ENCODE measurements at regions not wholly inside any gene's neighbourhood (a gene's known extent, or its start where the extent isn't known, plus 50 kb on each side); places are given as distances from the start of the nearest gene placed in this dataset.

DNA sequence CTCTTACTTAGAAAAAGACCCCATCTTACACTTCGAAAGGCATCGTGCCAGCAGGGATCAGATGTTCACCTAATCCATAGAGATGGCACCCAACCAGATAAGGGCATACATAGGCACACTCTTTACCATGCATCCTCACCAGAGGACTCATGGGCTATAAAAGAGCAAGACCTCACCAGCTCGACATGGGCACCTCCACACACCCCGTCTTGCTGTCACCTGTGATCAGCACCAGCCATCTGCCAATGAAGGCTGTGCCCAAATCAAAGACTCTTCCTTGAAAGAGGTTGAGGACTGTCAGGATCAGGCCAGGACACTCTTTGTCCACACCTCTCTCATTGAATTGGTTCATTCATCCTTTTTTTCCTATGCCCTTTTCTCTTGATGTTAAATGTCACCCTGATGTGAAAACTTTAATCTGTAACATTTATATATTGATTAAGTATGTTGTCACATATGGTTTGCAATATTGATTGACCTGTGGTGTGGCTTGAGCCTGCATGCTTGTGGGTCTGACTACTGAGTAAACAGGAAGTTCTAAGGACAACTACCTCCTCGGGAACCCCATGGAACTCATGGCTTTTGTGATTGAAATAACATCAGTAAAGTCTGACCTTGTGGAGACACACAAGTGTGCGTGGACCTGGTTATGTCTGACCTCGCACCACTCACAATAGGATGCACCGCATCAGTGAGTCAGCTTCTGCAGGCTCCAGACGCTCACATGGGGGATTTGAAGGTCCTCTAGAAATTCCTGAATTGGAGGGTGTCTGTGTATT is 75.5 kb downstream of the HTR5A start:
- Histone ChIP-seq H3K27ac (ENCODE audit: low read length) (no peak overlapping the region), H3K9me3 (ENCODE audit: control insufficient read depth, insufficient read depth, low read length) (no peaks in the 10 kb centered on the region), H3K4me3 (ENCODE audit: low read length) (no peak overlapping the region), H3K36me3 (ENCODE audit: control insufficient read depth, insufficient read depth, low read length) (no peaks in the 10 kb centered on the region), H3K4me1 (ENCODE audit: control insufficient read depth, insufficient read depth, low read length) (no peaks in the 10 kb centered on the region), H3K27me3 (ENCODE audit: control insufficient read depth, insufficient read depth, low read length) (peaks cover 2% of the 10 kb centered on the region)
- Mint-ChIP-seq H3K4me3 (no peak overlapping the region), H3K9me3 (no peaks in the 10 kb centered on the region), H3K4me1 (no peaks in the 10 kb centered on the region), H3K36me3 (no peaks in the 10 kb centered on the region), H3K27ac (no peak overlapping the region), H3K27me3 (ENCODE audit: low read depth in 2 of 2) (peaks cover 21 to 40% of the 10 kb centered on the region in 2 donors)
- intact Hi-C loops (cut with micrococcal nuclease), result no loop called here
- 87% methylated on average over 9 of the region's 9 CpGs for WGBS (ENCODE audit: insufficient coverage)
- peak in 1 of 3 donors; percentile 19 for ATAC-seq
- no peak for DNase-seq
- TF ChIP-seq, protein P1, sequence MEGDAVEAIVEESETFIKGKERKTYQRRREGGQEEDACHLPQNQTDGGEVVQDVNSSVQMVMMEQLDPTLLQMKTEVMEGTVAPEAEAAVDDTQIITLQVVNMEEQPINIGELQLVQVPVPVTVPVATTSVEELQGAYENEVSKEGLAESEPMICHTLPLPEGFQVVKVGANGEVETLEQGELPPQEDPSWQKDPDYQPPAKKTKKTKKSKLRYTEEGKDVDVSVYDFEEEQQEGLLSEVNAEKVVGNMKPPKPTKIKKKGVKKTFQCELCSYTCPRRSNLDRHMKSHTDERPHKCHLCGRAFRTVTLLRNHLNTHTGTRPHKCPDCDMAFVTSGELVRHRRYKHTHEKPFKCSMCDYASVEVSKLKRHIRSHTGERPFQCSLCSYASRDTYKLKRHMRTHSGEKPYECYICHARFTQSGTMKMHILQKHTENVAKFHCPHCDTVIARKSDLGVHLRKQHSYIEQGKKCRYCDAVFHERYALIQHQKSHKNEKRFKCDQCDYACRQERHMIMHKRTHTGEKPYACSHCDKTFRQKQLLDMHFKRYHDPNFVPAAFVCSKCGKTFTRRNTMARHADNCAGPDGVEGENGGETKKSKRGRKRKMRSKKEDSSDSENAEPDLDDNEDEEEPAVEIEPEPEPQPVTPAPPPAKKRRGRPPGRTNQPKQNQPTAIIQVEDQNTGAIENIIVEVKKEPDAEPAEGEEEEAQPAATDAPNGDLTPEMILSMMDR (IDR thresholded peaks at IDR 0.05), result no peak

DNA sequence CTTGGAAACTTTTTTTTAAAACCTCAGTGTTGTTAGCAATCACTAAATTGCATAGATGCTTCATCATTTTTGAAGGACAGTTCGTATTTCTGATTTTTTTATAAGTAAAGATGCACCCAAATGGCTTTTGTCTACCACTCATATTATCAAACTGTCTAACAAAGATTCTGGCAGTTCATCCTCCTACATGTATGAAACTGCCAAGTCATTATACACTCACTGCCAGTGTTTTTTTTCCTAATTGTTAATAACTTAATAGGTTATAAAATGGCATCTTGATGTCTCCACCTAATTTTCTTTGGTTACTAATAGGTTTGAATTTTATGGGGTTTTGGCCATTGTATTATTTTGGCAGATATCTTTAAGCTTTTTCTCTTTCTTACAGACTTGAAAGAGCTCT is 77.0 kb downstream of the HTR5A start:
- DNase-seq, result no peak
- TF ChIP-seq, protein P1 (IDR thresholded peaks at IDR 0.05), result no peak
- intact Hi-C loops (cut with micrococcal nuclease), result no loop called here

DNA sequence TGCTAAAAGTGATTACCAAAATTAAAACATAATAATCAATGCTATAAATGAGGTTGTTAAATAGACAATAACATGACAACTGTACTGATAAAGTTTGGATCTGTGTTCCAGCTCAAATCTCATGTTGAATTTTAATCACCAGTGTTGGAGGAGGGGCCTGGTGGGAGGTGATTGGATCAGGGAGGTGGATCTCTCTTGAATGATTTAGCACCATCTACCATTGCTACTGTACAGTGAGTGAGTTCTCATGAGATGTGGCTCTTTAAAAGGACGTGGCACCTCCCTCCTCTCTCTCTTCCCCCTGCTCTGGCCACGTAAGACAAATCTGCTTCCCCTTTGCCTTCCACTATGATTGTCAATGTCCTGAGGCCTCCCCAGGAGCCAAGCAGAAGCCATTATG is 77.5 kb downstream of the HTR5A start:
- intact Hi-C loops (cut with micrococcal nuclease), result no loop called here
- H3K4me3 Mint-ChIP-seq, result no peak overlapping the region

More for the DNA sequence above, 77.0 kb downstream of the HTR5A start:
- Mint-ChIP-seq H3K4me1 (no peaks in the 10 kb centered on the region), H3K4me3 (no peak overlapping the region), H3K9me3 (no peaks in the 10 kb centered on the region), H3K36me3 (no peaks in the 10 kb centered on the region), H3K27me3 (ENCODE audit: low read depth in 2 of 2) (peaks cover 9 to 25% of the 10 kb centered on the region in 2 donors), H3K27ac (no peak overlapping the region)
- H3K27ac ChIP-seq (ENCODE audit: low read length), result no peak overlapping the region
- no peak overlapping the region for H3K4me3 ChIP-seq (ENCODE audit: low read length)
- peaks cover 2% of the 10 kb centered on the region for H3K27me3 ChIP-seq (ENCODE audit: control insufficient read depth, insufficient read depth, low read length)
- H3K36me3 ChIP-seq (ENCODE audit: control insufficient read depth, insufficient read depth, low read length), result no peaks in the 10 kb centered on the region
- no peak for ATAC-seq
- peaks cover 4% of the 10 kb centered on the region for H3K9me3 ChIP-seq (ENCODE audit: control insufficient read depth, insufficient read depth, low read length)
- WGBS (ENCODE audit: insufficient coverage), result 83% methylated on average over 1 of the region's 1 CpG
- H3K4me1 ChIP-seq (ENCODE audit: control insufficient read depth, insufficient read depth, low read length), result no peaks in the 10 kb centered on the region

More for the DNA sequence above, 77.5 kb downstream of the HTR5A start:
- H3K9me3 Mint-ChIP-seq, result no peaks in the 10 kb centered on the region
- no peak for ATAC-seq
- Histone ChIP-seq H3K4me3 (ENCODE audit: low read length) (no peak overlapping the region), H3K36me3 (ENCODE audit: control insufficient read depth, insufficient read depth, low read length) (no peaks in the 10 kb centered on the region), H3K27ac (ENCODE audit: low read length) (no peak overlapping the region), H3K4me1 (ENCODE audit: control insufficient read depth, insufficient read depth, low read length) (no peaks in the 10 kb centered on the region), H3K9me3 (ENCODE audit: control insufficient read depth, insufficient read depth, low read length) (peaks cover 4% of the 10 kb centered on the region), H3K27me3 (ENCODE audit: control insufficient read depth, insufficient read depth, low read length) (peaks cover 2% of the 10 kb centered on the region)
- H3K27me3 Mint-ChIP-seq (ENCODE audit: low read depth in 2 of 2), result peaks cover 8 to 21% of the 10 kb centered on the region in 2 donors
- H3K4me1 Mint-ChIP-seq, result no peaks in the 10 kb centered on the region
- TF ChIP-seq, protein P1 (IDR thresholded peaks at IDR 0.05), result no peak
- 20% methylated on average over 2 of the region's 2 CpGs for WGBS (ENCODE audit: insufficient coverage)
- no peak overlapping the region for H3K27ac Mint-ChIP-seq
- H3K36me3 Mint-ChIP-seq, result no peaks in the 10 kb centered on the region
- DNase-seq, result no peak

Measured in natural killer cell (primary cell).